ENCODE measurements at regions not wholly inside any gene's neighbourhood (a gene's known extent, or its start where the extent isn't known, plus 50 kb on each side); places are given as distances from the start of the nearest gene placed in this dataset.

DNA sequence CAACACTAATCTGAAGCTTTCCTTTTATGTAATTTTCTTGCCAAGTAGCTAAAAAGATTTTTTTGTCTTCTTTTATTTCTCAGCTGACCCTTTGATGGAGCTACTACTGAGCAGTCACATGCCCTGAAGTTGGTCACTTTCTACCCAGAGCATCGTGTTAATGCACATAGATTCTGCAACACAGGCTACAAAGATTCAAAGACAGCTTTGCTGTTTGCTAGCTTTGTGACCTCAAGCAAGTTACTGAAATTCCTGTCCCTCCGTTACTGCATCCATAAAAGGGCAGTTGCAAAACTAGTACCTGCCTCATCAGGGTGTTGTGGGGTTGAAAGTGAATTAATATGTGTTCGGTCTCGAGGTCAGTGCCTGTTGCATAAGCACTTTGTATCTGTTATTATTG, 179.9 kb downstream of the GAS1 start:
- no peak overlapping the region for H3K4me3 ChIP-seq
- no peaks in the 10 kb centered on the region for H3K4me1 ChIP-seq (ENCODE audit: control insufficient read depth in 1 of 2, low read depth in 2 of 2)
- H3K9me3 ChIP-seq, result no peaks in the 10 kb centered on the region
- H3K27me3 ChIP-seq (replicated peaks; ENCODE audit: insufficient read depth), result no peaks in the 10 kb centered on the region
- H3K27ac ChIP-seq, result no peak overlapping the region
- ATAC-seq (ENCODE audit: insufficient number of reproducible peaks, low FRiP score, low read depth) (no peak), DNase-seq (ENCODE audit: low spot score) (no peak)
- no peaks in the 10 kb centered on the region for H3K36me3 ChIP-seq
- TF ChIP-seq, protein P1, sequence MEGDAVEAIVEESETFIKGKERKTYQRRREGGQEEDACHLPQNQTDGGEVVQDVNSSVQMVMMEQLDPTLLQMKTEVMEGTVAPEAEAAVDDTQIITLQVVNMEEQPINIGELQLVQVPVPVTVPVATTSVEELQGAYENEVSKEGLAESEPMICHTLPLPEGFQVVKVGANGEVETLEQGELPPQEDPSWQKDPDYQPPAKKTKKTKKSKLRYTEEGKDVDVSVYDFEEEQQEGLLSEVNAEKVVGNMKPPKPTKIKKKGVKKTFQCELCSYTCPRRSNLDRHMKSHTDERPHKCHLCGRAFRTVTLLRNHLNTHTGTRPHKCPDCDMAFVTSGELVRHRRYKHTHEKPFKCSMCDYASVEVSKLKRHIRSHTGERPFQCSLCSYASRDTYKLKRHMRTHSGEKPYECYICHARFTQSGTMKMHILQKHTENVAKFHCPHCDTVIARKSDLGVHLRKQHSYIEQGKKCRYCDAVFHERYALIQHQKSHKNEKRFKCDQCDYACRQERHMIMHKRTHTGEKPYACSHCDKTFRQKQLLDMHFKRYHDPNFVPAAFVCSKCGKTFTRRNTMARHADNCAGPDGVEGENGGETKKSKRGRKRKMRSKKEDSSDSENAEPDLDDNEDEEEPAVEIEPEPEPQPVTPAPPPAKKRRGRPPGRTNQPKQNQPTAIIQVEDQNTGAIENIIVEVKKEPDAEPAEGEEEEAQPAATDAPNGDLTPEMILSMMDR (IDR thresholded peaks at IDR 0.05), result no peak

- Histone ChIP-seq H3K27me3 (replicated peaks; ENCODE audit: insufficient read depth) (no peaks in the 10 kb centered on the region), H3K27ac (no peak overlapping the region), H3K4me1 (ENCODE audit: control insufficient read depth in 1 of 2, low read depth in 2 of 2) (no peaks in the 10 kb centered on the region), H3K4me3 (no peak overlapping the region), H3K9me3 (no peaks in the 10 kb centered on the region), H3K36me3 (no peaks in the 10 kb centered on the region)
- DNase-seq (ENCODE audit: low spot score) (no peak), ATAC-seq (ENCODE audit: insufficient number of reproducible peaks, low FRiP score, low read depth) (no peak)
- TF ChIP-seq, protein P1 (IDR thresholded peaks at IDR 0.05), result no peak
These were observed 180.4 kb downstream of the GAS1 start for GRCh38 chr9:86766912-86767311.

GRCh38 chr9:86766511-86766910, 180.8 kb downstream of the GAS1 start:
- no peak for DNase-seq (ENCODE audit: low spot score)
- Histone ChIP-seq H3K9me3 (no peaks in the 10 kb centered on the region), H3K4me3 (no peak overlapping the region), H3K4me1 (ENCODE audit: control insufficient read depth in 1 of 2, low read depth in 2 of 2) (no peaks in the 10 kb centered on the region), H3K27me3 (replicated peaks; ENCODE audit: insufficient read depth) (no peaks in the 10 kb centered on the region), H3K27ac (no peak overlapping the region), H3K36me3 (no peaks in the 10 kb centered on the region)
- TF ChIP-seq, protein P1 (IDR thresholded peaks at IDR 0.05), result no peak
- ATAC-seq (ENCODE audit: insufficient number of reproducible peaks, low FRiP score, low read depth), result no peak

- no peak for DNase-seq (ENCODE audit: low spot score)
- TF ChIP-seq, protein P1 (IDR thresholded peaks at IDR 0.05), result no peak
These were observed 181.4 kb downstream of the GAS1 start for GRCh38 chr9:86765746-86766430.

GRCh38 chr9:86764671-86765343, 182.5 kb downstream of the GAS1 start:
- Histone ChIP-seq H3K4me1 (ENCODE audit: control insufficient read depth in 1 of 2, low read depth in 2 of 2) (no peaks in the 10 kb centered on the region), H3K9me3 (no peaks in the 10 kb centered on the region), H3K27ac (no peak overlapping the region), H3K4me3 (no peak overlapping the region), H3K27me3 (replicated peaks; ENCODE audit: insufficient read depth) (no peaks in the 10 kb centered on the region), H3K36me3 (no peaks in the 10 kb centered on the region)
- no peak for DNase-seq (ENCODE audit: low spot score)
- no peak for ATAC-seq (ENCODE audit: insufficient number of reproducible peaks, low FRiP score, low read depth)
- TF ChIP-seq, protein P1 (IDR thresholded peaks at IDR 0.05), result no peak

More at GRCh38 chr9:86765746-86766430, 181.4 kb downstream of the GAS1 start:
- H3K4me3 ChIP-seq, result no peak overlapping the region
- H3K27ac ChIP-seq, result no peak overlapping the region
- no peak for ATAC-seq (ENCODE audit: insufficient number of reproducible peaks, low FRiP score, low read depth)
- H3K27me3 ChIP-seq (replicated peaks; ENCODE audit: insufficient read depth), result no peaks in the 10 kb centered on the region
- H3K9me3 ChIP-seq, result no peaks in the 10 kb centered on the region
- H3K36me3 ChIP-seq, result no peaks in the 10 kb centered on the region
- H3K4me1 ChIP-seq (ENCODE audit: control insufficient read depth in 1 of 2, low read depth in 2 of 2), result no peaks in the 10 kb centered on the region

Measured in thoracic aorta (tissue), 2 donors.